HCT116 (cell line): ENCODE measurements at regions not wholly inside any gene's neighbourhood (a gene's known extent, or its start where the extent isn't known, plus 50 kb on each side); places are given as distances from the start of the nearest gene placed in this dataset.

Experiments used
- ATAC-seq: fragments of 200-7000 bp; cut with Tn5 transposase; 2 replicates; pipeline ENCODE4 v1.9.1; 2020; ENCODE audit warnings: mild to moderate bottlenecking, moderate library complexity
- BruUV-seq: library from RNA; stranded (reverse); fragments of 400-500 nt; replicated peaks from 2 replicates; lab custom pipeline; 2021; lab: Mats Ljungman, UMichigan
- CTCF ChIA-PET: fragments of 300-600 bp; sonication (Branson Sonifier 250); formaldehyde crosslinking; loops from one replicate; lab custom pipeline; 2021; ENCODE audit warnings: antibody characterized with exemption; lab: Charles Lee
- POLR2A ChIA-PET: fragments of 300-600, 350-600 bp; sonication (Branson Sonifier 250); formaldehyde crosslinking; loops from one replicate; lab custom pipeline; 2021; ENCODE audit warnings: antibody characterized with exemption; lab: Charles Lee
- RAD21 ChIA-PET, 2 experiments: fragments of 300-600 bp; sonication (Branson Sonifier 250); formaldehyde crosslinking; loops; one replicate each; lab custom pipeline; 2023; ENCODE audit warnings: low total read pairs in 2 of 2; ENCODE audit not compliant: uncharacterized antibody in 2 of 2, unreplicated experiment in 2 of 2, low non-redundant PET in 1 of 2; lab: Charles Lee
- DNase-seq: peaks from one replicate; pipeline ENCODE4 v3.0.0-alpha.2; 2010; ENCODE audit warnings: low read depth, low spot score
- H2AFZ ChIP-seq: fragments of 200-600 bp; shearing (Covaris generic), sonication (generic); 2 replicates; pipeline ENCODE4 v1.6.1; 2017; ENCODE audit warnings: low read depth, mixed run types, mixed read lengths, antibody characterized with exemption, low read length; ENCODE audit not compliant: poor library complexity, severe bottlenecking
- H3K27ac ChIP-seq: 2 replicates; pipeline ENCODE4 v1.5.1; 2012; ENCODE audit warnings: low read depth, low read length
- H3K27me3 ChIP-seq: fragments of 200-600 bp; sonication (generic); 2 replicates; pipeline ENCODE4 v1.6.1; 2016; ENCODE audit warnings: mixed run types, low read length, mixed read lengths; ENCODE audit not compliant: insufficient read depth
- H3K36me3 ChIP-seq, 2 experiments: fragments of 200-500 bp in 1 of 2; fragments of 200-600 bp in 1 of 2; sonication (Bioruptor generic) in 1 of 2; sonication (generic) in 1 of 2; 2 replicates each; pipeline versions ENCODE4 v1.5.1 to v1.6.1; 2014 to 2016; ENCODE audit warnings: low read length in 2 of 2, inconsistent platforms in 1 of 2, mixed read lengths in 1 of 2, mixed run types in 1 of 2; ENCODE audit not compliant: insufficient read depth in 2 of 2, control insufficient read depth in 1 of 2
- H3K4me1 ChIP-seq, 2 experiments: fragments of 200-600 bp in 1 of 2; sonication (generic) in 1 of 2; 2 replicates each; pipeline versions ENCODE4 v1.5.1 to v1.6.1; 2012 to 2017; ENCODE audit warnings: low read length in 2 of 2, inconsistent platforms in 1 of 2, mild to moderate bottlenecking in 1 of 2, mixed read lengths in 1 of 2, mixed run types in 1 of 2, moderate library complexity in 1 of 2; ENCODE audit not compliant: insufficient read depth in 2 of 2, control insufficient read depth in 1 of 2
- H3K4me2 ChIP-seq: fragments of 200-600 bp; sonication (generic); 2 replicates; pipeline ENCODE4 v1.6.1; 2017; ENCODE audit warnings: mixed run types, low read length, mixed read lengths
- H3K4me3 ChIP-seq, 2 experiments: fragments of 200-600 bp in 1 of 2; sonication (generic) in 1 of 2; replicated peaks in 1 of 2; 2 replicates each; pipeline ENCODE4 v1.5.1; 2011 to 2016; ENCODE audit warnings: low read length in 2 of 2, control low read depth in 1 of 2, low read depth in 1 of 2, mild to moderate bottlenecking in 1 of 2, mixed read lengths in 1 of 2, mixed run types in 1 of 2
- H3K79me2 ChIP-seq: fragments of 200-600 bp; sonication (generic); 2 replicates; pipeline ENCODE4 v1.6.1; 2017; ENCODE audit warnings: mild to moderate bottlenecking, mixed run types, low read length, moderate library complexity, mixed read lengths; ENCODE audit not compliant: insufficient read depth
- H3K9ac ChIP-seq: fragments of 200-600 bp; sonication (generic); 2 replicates; pipeline ENCODE4 v1.6.1; 2016; ENCODE audit warnings: low read length, mixed read lengths
- H3K9me2 ChIP-seq: fragments of 200-600 bp; sonication (generic), shearing (Covaris generic); 2 replicates; pipeline ENCODE4 v1.6.1; 2017; ENCODE audit warnings: mixed run types, mild to moderate bottlenecking, moderate library complexity; ENCODE audit not compliant: insufficient read depth
- H3K9me3 ChIP-seq, 2 experiments: fragments of 200-500 bp in 1 of 2; fragments of 200-600 bp in 1 of 2; sonication (Bioruptor generic) in 1 of 2; sonication (generic) in 1 of 2; 2 replicates each; pipeline ENCODE4 v1.6.1; 2014 to 2017; ENCODE audit warnings: low read length in 2 of 2, mixed read lengths in 2 of 2, inconsistent platforms in 1 of 2, low read depth in 1 of 2, mild to moderate bottlenecking in 1 of 2, mixed run types in 1 of 2, moderate library complexity in 1 of 2; ENCODE audit not compliant: control insufficient read depth in 1 of 2, insufficient read depth in 1 of 2
- H4K20me1 ChIP-seq: fragments of 200-600 bp; sonication (generic), shearing (Covaris generic); 2 replicates; pipeline ENCODE4 v1.6.1; 2017; ENCODE audit warnings: mixed run types, mild to moderate bottlenecking, moderate library complexity; ENCODE audit not compliant: insufficient read depth
- CEBPB ChIP-seq: IDR thresholded peaks from 2 replicates; pipeline ENCODE4 v1.6.1; 2012; ENCODE audit warnings: low read depth
- CTCF ChIP-seq, 3 experiments: fragments of 200-600 bp in 1 of 3; sonication (generic) in 1 of 3; IDR thresholded peaks in 2 of 3; conservative IDR thresholded peaks in 1 of 3; 2 replicates each; pipeline ENCODE4 v1.5.1; 2012 to 2017; ENCODE audit warnings: low read depth in 2 of 3, low read length in 2 of 3, antibody characterized with exemption in 1 of 3, borderline replicate concordance in 1 of 3, control low read depth in 1 of 3, mild to moderate bottlenecking in 1 of 3, mixed read lengths in 1 of 3, mixed run types in 1 of 3, moderate library complexity in 1 of 3; ENCODE audit not compliant: insufficient read depth in 1 of 3
- EGR1 ChIP-seq: IDR thresholded peaks from 2 replicates; pipeline ENCODE4 v1.6.1; 2012; ENCODE audit warnings: low read depth
- ELF1 ChIP-seq: IDR thresholded peaks from 2 replicates; pipeline ENCODE4 v1.6.1; 2012; ENCODE audit warnings: low read depth, borderline replicate concordance
- EZH2 ChIP-seq: fragments of 200-600 bp; sonication (generic); IDR thresholded peaks from 2 replicates; pipeline ENCODE4 v1.6.1; 2017; ENCODE audit warnings: antibody characterized with exemption, mixed run types
- EZH2phosphoT487 ChIP-seq: fragments of 200-600 bp; IDR thresholded peaks from 2 replicates; pipeline ENCODE4 v1.6.1; 2018; ENCODE audit warnings: antibody characterized with exemption, borderline replicate concordance
- POLR2A ChIP-seq: IDR thresholded peaks from 2 replicates; pipeline ENCODE4 v1.7.0; 2011; ENCODE audit warnings: borderline replicate concordance; ENCODE audit not compliant: insufficient read depth, insufficient read length; ENCODE audit errors: extremely low read depth
- POLR2AphosphoS5 ChIP-seq: IDR thresholded peaks from 2 replicates; pipeline ENCODE4 v1.6.1; 2011; ENCODE audit warnings: mild to moderate bottlenecking, low read depth, low read length, moderate library complexity
- SIN3A ChIP-seq: IDR thresholded peaks from 2 replicates; pipeline ENCODE4 v1.6.1; 2012; ENCODE audit warnings: low read depth
- SP1 ChIP-seq: IDR thresholded peaks from 2 replicates; pipeline ENCODE4 v1.6.1; 2012; ENCODE audit warnings: low read depth
- SRF ChIP-seq: IDR thresholded peaks from 2 replicates; pipeline ENCODE4 v1.6.1; 2012; ENCODE audit warnings: low read depth
- TCF7L2 ChIP-seq: IDR thresholded peaks from 2 replicates; pipeline ENCODE4 v1.7.0; 2011; ENCODE audit warnings: borderline replicate concordance, inconsistent platforms; ENCODE audit not compliant: insufficient read depth, insufficient read length; ENCODE audit errors: extremely low read depth
- YY1 ChIP-seq: IDR thresholded peaks from 2 replicates; pipeline ENCODE4 v1.6.1; 2011; ENCODE audit warnings: low read length, low read depth, moderate library complexity, mild to moderate bottlenecking; ENCODE audit not compliant: insufficient replicate concordance; ENCODE audit errors: extremely low read depth
- ZFX ChIP-seq: fragments of 450-650 bp; IDR thresholded peaks from 2 replicates; pipeline ENCODE4 v1.6.1; 2017
- ZNF274 ChIP-seq: fragments of 200-500 bp; sonication (Bioruptor generic); IDR thresholded peaks from 2 replicates; pipeline ENCODE4 v1.6.1; 2014; ENCODE audit warnings: mild to moderate bottlenecking, low read depth, low read length, inconsistent platforms
- intact Hi-C: fragments of 100-400 bp; cut with micrococcal nuclease; formaldehyde crosslinking; loops from 2 replicates; pipeline ENCODE4 v1.10.0; 2022
- TF ChIP-seq, protein P1 (sequence below): IDR thresholded peaks from 2 replicates; pipeline ENCODE4 v1.6.1; 2012
- TF ChIP-seq, protein P2 (sequence below): IDR thresholded peaks from 2 replicates; pipeline ENCODE4 v1.6.1; 2012; ENCODE audit warnings: low read depth
- TF ChIP-seq, protein P3 (sequence below): IDR thresholded peaks from 2 replicates; pipeline ENCODE4 v1.6.1; 2011; ENCODE audit warnings: mild to moderate bottlenecking, low read length, moderate library complexity; ENCODE audit not compliant: insufficient replicate concordance; ENCODE audit errors: extremely low read depth

DNA sequence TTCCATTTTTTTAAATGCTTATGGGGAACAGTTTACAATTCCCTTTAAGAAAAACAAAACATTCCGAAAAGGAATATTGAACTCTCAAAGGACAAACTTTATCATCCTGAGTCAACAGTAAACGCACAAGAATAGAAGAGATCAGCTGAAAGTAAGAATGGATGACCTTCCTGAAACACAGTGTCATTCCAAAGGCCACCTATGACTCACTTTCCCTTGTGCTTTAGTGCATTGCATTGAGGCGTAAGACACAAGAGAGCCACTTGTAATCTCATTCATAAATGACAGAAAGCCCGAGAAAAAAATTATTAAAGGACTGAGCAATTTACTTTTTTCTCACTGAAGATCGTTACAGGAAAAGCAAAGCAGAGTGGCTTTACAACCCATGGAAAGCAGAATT, 1062.4 kb upstream of the DIAPH2 start:
- DNase-seq (no peak), ATAC-seq (no peak)
- Histone ChIP-seq H3K36me3 (no peaks in the 10 kb centered on the region), H3K4me2 (no peak overlapping the region), H3K9ac (no peak overlapping the region), H3K4me1 (no peaks in the 10 kb centered on the region), H3K4me3 (no peak overlapping the region), H3K27me3 (no peaks in the 10 kb centered on the region), H3K27ac (no peak overlapping the region), H3K9me2 (no peaks in the 10 kb centered on the region), H3K79me2 (no peaks in the 10 kb centered on the region), H4K20me1 (no peaks in the 10 kb centered on the region), H3K9me3 (no peaks in the 10 kb centered on the region), H2AFZ (no peak overlapping the region)
- intact Hi-C loops, result no loop called here
- no peak for TF ChIP-seq TCF7L2
- TF ChIP-seq SIN3A, result no peak
- TF ChIP-seq POLR2A, result no peak
- no peak for TF ChIP-seq SRF
- TF ChIP-seq EZH2phosphoT487, result no peak
- TF ChIP-seq, protein P1, sequence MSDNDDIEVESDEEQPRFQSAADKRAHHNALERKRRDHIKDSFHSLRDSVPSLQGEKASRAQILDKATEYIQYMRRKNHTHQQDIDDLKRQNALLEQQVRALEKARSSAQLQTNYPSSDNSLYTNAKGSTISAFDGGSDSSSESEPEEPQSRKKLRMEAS, result no peak
- TF ChIP-seq EGR1, result no peak
- TF ChIP-seq CTCF (IDR thresholded peaks at IDR 0.05 in 2 of 3, conservative IDR thresholded peaks at IDR 0.05 in 1 of 3; ENCODE audit: borderline replicate concordance in 1 of 3, insufficient read depth in 1 of 3, low read depth in 2 of 3, low read length in 2 of 3), result no peak
- no peak for TF ChIP-seq CEBPB
- TF ChIP-seq ZNF274, result no peak
- TF ChIP-seq, protein P2, sequence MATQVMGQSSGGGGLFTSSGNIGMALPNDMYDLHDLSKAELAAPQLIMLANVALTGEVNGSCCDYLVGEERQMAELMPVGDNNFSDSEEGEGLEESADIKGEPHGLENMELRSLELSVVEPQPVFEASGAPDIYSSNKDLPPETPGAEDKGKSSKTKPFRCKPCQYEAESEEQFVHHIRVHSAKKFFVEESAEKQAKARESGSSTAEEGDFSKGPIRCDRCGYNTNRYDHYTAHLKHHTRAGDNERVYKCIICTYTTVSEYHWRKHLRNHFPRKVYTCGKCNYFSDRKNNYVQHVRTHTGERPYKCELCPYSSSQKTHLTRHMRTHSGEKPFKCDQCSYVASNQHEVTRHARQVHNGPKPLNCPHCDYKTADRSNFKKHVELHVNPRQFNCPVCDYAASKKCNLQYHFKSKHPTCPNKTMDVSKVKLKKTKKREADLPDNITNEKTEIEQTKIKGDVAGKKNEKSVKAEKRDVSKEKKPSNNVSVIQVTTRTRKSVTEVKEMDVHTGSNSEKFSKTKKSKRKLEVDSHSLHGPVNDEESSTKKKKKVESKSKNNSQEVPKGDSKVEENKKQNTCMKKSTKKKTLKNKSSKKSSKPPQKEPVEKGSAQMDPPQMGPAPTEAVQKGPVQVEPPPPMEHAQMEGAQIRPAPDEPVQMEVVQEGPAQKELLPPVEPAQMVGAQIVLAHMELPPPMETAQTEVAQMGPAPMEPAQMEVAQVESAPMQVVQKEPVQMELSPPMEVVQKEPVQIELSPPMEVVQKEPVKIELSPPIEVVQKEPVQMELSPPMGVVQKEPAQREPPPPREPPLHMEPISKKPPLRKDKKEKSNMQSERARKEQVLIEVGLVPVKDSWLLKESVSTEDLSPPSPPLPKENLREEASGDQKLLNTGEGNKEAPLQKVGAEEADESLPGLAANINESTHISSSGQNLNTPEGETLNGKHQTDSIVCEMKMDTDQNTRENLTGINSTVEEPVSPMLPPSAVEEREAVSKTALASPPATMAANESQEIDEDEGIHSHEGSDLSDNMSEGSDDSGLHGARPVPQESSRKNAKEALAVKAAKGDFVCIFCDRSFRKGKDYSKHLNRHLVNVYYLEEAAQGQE, result no peak
- no peak for TF ChIP-seq YY1
- no peak for TF ChIP-seq EZH2
- TF ChIP-seq POLR2AphosphoS5, result no peak
- TF ChIP-seq SP1, result no peak
- no peak for TF ChIP-seq ELF1
- TF ChIP-seq, protein P3, sequence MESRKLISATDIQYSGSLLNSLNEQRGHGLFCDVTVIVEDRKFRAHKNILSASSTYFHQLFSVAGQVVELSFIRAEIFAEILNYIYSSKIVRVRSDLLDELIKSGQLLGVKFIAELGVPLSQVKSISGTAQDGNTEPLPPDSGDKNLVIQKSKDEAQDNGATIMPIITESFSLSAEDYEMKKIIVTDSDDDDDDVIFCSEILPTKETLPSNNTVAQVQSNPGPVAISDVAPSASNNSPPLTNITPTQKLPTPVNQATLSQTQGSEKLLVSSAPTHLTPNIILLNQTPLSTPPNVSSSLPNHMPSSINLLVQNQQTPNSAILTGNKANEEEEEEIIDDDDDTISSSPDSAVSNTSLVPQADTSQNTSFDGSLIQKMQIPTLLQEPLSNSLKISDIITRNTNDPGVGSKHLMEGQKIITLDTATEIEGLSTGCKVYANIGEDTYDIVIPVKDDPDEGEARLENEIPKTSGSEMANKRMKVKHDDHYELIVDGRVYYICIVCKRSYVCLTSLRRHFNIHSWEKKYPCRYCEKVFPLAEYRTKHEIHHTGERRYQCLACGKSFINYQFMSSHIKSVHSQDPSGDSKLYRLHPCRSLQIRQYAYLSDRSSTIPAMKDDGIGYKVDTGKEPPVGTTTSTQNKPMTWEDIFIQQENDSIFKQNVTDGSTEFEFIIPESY, result no peak
- no peak for TF ChIP-seq ZFX
- no TSS peak for BruUV-seq
- RAD21 ChIA-PET, result no interaction called here
- CTCF ChIA-PET, result no interaction called here
- POLR2A ChIA-PET, result no interaction called here
